Femur (tissue), 1 donor: ENCODE measurements at regions not wholly inside any gene's neighbourhood (a gene's known extent, or its start where the extent isn't known, plus 50 kb on each side); places are given as distances from the start of the nearest gene placed in this dataset.
"Not testable (repeated sequence)": the region's sequence is repeated elsewhere in the genome, so short reads cannot be mapped to it uniquely, and the experiment has no call there.

Source experiments
- DNase-seq: peaks from one replicate; pipeline ENCODE4 v3.0.0-alpha.2; 2017

DNA sequence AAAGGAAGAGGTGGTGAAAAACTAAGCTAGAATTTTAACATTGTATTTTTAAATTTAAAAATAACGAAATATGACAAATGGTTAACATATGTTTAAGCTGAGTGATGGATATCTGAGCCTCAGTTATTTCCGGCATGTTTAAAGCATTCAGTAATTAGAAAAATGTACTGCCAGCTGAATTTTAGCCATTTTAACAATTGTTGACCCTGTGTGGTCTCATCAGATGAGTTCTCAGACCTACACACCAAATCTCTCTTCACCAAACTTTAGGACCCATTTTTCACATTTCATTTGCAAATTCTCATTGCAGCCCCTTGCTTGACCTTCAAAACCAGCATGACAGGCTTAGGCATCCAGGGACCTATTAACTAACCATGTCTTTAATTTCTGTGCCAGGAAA, 91.5 kb upstream of the RGPD4 start:
- no peak for DNase-seq

DNA sequence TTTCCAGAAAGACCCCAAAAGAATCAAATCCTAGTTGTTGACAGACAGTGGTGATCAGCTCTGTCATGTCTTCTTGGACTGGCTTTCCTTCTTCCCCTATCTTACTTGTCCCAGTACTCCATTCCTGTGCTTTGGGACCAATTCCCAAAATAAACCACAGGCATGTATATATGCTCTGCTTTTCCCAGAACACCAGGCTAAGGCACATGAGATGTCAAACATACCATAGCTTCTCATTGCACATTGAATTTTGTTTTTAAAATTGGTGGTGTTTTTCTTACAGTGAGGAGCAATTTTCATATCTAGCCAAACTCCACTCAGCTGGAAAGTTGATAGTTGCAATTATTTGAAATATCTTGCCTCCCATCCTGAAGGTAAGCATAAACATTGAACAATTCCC, 88.9 kb upstream of the RGPD4 start:
- no peak for DNase-seq

DNA sequence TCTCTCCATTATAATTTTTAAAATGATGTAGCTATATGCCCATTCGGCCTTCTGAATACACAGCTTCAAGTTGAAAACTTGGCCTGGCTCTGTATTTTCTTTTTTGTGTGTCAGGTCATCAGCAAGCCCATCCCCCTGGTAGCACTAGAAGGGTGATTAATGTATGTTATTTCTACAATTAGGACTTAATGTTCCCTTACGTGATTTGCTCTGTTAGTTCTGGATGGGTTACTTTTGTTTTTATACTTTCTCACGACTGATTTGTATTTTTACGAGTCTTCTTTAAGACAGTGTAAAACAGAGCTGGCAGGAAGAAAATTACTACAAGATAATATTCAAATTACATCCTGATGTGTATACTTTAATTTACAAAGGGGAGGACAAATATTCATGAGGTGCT, 88.4 kb upstream of the RGPD4 start:
- no peak for DNase-seq

DNA sequence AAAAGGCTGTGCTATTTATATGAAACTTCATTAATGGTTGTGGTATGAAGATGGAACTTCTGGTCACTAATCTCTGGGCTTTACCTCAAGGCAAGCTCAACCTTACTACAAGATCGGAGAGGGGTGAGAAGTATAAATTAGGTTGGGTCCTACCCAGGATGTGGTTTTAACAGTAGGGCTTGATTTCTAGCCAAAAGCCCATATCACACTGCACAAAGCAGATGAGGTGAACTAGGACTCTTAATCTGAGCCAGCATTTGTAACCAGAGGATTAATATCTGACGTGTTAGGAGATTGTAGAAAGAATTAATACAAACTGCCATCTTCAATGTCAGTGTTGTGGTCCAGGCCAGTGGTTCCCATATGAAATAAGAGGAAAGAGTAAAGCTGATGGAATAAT, 86.4 kb upstream of the RGPD4 start:
- no peak for DNase-seq

DNA sequence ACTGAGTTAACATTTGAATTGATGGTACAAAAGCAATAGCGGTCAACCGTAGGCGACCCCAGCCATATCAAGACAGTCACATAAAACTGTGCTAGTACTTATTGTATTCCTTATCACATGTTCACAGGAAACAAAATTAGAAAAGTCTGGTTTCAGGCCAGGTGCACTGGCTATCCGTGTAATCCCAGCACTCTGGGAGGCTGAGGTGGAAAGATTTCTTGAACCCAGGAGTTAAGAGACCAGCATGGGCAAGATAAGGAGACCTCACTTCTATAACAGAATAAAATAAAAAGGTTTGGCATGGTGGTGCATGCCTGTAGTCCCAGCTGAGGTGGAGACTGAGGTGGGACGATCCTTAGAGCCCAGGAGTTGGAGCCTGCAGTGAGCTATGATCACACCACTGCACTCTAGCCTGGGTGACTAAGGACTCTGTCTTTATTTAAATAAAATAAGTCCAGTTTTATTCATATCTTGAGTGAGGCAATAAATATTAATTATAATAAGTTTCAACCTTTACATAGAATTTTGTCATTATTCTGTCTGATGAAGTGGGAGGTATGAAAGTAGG, 84.1 kb upstream of the RGPD4 start:
- no peak for DNase-seq

DNA sequence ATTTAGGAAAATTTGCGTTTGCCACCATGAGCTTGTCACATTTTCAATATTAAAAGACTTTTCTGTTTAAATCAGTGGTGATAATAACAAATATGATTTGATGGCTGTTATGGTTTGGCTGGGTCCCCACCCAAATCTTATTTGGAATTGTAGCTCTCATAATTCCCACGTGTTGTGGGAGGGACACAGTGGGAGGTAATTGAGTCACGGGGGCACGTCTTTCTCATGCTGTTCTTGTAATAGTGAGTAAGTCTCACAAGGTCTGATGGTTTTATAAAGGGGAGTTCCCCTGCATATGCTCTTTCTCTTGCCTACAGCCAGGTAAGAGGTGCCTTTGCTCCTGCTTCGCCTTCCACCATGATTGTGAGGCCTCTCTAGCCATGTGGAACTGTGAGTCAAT, 83.4 kb upstream of the RGPD4 start:
- no peak for DNase-seq

DNA sequence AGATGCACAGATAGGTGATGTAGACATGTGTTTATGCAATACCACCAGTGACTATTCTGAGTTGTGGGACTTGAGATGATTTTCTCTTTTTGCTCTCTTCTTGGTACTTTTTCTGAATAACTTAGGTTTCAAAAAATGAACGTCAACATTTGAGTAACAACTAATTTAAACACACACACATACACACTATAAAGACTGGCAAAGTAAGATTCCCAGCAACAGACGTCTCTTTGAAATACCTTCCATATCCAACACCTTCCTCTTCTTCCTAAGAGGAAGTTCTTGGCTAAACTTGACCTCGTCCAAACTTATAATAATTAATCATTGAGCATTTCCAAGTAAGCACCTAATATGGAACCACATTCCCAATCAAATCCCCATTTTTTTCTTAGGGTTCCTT, 81.6 kb upstream of the RGPD4 start:
- no peak for DNase-seq

DNA sequence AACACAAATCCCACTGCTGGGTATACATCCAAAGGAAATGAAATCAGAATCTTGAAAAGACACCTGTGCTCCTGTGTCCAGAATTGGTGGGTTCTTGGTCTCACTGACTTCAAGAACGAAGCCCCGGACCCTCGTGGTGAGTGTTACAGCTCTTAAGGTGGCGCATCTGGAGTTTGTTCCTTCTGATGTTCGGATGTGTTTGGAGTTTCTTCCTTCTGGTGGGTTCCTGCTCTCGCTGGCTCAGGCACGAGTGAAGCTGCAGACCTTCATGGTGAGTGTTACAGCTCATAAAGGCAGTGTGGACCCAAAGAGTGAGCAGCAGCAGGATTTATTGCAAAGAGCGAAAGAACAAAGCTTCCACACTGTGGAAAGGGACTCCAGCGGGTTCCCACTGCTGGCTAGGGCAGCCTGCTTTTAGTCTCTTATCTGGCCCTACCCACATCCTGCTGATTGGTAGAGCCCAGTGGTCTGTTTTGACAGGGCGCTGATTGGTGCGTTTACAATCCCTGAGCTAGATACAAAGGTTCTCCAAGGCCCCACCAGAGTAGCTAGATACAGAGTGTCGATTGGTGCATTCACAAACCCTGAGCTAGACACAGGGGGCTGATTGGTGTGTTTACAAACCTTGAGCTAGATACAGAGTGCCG, 80.0 kb upstream of the RGPD4 start:
- DNase-seq, result not testable (repeated sequence)

DNA sequence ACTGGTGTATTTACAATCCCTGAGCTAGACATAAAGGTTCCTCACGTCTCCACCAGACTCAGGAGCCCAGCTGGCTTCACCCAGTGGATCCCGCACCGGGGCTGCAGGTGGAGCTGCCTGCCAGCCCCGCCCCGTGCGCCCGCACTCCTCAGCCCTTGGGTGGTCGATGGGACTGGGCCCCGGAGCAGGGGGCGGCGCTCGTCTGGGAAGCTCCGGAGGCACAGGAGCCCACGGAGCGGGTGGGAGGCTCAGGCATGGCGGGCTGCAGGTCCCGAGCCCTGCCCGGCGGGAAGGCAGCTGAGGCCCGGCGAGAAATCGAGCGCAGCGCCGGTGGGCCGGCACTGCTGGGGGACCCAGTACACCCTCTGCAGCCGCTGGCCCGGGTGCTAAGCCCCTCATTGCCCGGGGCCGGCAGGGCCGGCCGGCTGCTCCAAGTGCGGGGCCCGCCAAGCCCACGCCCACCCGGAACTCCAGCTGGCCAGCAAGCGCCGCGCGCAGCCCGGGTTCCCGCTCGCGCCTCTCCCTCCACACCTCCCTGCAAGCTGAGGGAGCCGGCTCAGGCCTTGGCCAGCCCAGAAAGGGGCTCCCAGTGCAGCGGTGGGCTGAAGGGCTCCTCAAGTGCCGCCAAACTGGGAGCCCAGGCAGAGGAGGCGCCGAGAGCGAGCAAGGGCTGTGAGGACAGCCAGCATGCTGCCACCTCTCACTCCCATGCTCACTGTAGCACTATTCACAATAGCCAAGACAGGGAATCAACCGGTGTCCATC, 79.3 kb upstream of the RGPD4 start:
- DNase-seq, result not testable (repeated sequence)

DNA sequence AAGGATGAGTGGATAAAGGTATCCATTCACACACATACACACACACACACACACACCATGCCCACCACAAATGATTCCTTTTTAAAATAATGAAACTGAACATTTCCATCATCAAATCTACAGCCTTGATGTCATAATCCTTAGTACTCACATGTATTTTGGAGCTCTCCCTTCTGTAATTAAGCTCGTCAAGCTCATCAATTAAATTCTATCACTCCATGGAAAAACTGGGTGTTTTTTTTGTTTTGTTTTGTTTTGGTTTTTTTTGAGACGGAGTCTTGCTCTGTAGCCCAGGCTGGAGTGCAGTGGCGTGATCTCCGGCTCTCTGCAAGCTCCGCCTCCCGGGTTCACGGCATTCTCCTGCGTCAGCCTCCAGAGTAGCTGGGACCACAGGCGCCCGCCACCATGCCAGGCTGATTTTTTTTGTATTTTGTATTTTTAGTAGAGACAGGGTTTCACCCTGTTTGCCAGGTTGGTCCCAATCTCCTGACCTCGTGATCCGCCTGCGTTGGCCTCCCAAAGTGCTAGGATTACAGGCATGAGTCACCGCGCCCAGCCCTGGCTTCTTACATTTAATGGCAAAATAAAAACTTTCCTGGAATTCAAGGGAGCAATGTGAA, 78.6 kb upstream of the RGPD4 start:
- no peak for DNase-seq

DNA sequence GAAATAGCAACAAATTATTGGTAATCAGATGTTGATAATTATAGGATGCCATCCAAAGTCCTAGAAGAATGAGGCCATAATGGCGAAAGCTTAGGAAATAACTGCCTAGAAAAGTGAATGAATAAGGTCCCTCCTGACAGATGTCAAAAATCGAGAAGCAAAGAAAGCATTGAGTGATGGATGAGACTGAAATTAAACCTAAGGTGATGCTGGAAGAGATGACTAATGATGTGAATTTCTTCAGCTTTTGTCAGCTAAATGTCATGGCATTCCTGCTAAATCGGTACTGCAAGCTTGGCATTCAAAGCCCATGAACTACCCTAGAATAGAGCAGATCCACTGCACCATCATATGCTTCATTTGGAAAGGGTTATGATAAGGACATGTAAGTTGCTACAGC, 74.8 kb upstream of the RGPD4 start:
- no peak for DNase-seq

DNA sequence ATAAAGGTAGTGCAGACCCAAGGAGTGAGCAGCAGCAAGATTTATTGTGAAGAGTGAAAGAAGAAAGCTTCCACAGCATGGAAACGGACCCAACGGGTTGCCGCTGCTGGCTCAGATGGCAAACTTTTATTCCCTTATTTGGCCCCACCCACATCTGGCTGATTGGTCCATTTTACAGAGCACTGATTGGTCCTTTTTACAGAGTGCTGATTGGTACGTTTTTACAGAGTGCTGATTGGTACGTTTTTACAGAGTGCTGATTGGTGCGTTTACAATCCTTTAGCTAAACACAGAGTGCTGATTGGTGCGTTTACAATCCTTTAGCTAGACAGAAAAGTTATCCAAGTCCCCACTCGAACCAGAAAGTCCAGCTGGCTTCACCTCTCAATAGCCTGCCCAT, 72.9 kb upstream of the RGPD4 start:
- DNase-seq, result not testable (repeated sequence)

DNA sequence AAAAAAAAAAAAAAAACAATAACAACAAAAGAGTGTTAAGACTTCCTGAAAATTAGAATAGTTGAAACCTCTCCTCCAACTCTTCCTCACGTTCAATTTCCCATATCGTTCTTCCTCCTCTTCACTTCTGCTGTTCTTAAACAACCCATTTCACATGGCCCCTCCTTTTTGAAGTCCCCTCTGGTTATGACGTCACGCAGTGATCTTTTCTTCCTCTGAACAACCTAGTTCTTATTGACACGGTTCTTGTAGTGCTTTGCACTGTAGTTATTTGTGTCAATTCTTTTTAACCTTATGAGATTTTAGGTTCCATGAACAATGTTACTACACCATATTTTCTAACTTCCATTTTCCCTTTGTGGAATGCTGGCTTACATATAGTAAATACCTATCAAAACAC, 69.5 kb upstream of the RGPD4 start:
- DNase-seq, result no peak

DNA sequence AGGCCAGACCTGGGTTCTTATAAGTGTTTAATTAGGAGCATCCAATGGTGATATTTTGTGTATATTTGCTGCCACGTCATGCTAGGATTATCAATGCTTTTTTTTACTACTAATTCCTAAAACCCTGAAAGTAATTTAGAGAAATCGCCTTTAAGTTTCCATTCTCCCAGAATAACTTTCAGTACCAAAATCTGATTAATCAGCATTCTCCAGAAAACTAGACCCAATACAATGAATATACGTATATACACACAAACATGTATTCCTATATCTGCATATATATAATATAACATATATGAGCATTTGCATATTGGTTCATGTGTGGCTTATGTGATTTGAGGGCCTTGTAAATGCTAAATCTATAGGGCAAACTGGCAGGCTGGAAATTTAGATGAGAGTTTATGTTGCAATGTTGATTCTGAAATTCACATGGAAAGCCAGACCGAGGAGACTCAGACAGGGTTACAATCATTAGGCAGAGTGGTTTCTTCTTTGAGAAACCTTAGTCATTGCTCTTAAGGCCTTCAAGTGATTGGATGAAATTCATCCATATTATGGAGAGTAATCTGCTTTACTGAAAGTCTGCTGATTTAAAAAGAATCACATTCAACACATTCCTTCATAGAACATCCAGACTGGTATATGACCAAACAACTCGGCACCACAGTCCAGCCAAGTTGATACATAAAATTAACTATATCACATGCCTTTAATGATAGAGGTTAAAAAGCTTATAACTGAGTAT, 65.9 kb upstream of the RGPD4 start:
- DNase-seq, result no peak

DNA sequence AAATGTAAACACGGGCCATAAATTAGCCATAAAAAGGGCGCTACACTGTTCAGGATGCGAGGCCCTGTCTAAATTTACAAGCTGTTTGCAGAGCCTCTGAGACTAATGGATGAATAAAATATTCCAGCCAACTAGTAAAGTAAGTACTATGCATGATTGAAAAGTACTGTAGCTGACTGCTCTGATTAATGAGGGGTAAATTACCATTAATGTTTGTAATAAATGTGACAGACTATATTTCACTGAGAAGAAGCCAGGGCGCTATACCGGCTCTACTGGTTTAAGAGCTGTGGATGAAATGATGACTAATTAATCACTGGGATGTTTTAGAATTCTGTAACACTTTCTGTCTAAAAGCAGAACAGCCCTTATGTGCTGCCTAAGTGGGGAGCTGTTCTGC, 54.3 kb upstream of the RGPD4 start:
- no peak for DNase-seq

DNA sequence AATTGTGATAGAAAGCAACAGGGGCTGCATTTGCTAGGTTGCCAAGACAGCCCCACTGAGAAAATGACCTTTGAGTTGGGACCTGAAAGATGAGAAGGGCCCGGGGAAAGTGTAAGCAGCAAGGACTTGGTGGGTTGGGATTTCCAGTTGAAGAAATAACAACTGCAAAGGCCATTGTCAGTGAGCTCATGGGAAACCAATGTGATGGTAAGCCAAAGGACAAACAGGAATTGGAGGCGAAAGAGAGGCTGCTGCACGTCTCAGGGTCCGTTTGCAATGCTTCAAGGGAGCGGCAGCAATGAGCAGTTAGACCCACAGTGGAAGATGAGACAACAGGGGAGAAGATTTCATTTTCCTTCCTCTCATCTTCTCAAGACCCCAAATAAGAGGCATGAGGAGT, 51.5 kb upstream of the RGPD4 start:
- DNase-seq, result no peak

DNA sequence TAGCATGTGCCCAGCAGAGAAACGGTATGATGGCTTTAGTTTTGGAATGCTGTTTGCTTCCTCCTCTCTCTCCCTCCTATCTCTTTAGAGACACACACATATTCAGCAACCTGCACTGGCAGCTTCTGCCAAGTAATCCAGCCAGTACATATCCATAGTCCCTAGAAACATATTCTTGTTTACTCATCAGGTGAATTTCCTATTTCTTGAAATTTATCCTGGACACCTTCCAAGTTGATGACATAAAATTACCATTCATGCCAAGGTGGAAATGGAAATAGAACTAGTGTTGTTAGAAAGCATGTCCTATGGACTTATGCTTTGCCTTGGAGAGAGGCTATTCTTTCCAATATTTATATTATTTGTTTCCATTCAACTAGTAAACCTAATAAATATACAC, 50.9 kb upstream of the RGPD4 start:
- no peak for DNase-seq

DNA sequence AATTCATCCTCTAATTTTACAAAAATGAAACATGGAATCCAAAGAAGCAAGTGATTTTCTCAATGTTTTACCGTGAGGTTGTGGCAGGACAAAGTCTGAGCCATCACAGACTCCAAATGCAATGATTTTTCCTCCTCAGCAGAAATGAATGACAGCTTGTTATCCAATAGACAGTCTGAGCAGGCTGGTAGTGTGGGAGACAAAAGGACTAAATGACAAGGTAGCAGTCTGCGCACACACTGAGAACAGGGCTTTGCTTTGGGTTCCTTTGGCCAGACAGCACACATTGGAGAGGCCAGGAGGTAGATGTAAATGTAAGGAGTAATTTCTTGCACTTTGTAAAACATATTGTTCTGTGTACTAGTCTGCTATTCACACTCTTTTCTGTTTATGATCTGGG, 50.3 kb upstream of the RGPD4 start:
- DNase-seq, result no peak
